ENCODE measurements at regions not wholly inside any gene's neighbourhood (a gene's known extent, or its start where the extent isn't known, plus 50 kb on each side); places are given as distances from the start of the nearest gene placed in this dataset.

DNA sequence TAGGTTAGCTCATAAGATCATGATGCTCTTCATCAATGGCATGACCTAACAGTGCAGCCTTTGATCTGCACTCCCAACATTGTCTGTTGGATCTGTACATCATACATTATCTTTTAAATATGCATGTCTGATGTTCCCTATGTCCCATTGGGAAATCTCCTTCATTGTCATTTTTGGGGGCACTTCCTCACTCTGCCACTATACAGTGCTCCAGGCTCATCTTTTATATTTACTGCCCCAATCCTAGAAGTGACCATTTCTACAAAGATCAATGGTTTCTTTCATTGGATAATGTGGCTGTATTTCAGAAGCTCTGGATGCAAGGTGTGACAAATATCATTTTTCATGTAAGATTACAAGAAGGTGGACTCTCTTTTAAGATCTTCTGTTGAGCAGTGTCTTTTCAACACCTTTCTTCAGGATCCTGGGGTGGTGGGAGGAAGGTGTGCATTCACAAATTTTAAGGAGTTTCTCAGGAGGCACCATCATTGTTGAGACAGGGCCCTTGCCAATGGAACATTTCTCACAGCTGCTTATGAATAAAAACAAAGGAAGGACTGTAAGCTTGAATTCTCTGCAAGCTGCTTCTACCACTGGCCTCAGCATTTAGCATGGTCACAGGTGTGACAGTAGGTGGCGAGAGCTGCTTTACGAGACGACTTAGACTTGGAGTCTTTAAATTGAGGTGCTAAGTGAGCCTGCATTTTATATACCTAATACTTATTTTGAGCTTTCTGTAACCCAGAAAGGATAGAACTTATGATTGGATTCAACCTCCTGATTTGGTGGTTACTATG lies 403.0 kb downstream of the LMO7 start:
- TF ChIP-seq CTCF (IDR thresholded peaks at IDR 0.05; ENCODE audit: extremely low read depth in 1 of 2, insufficient read depth in 1 of 2, low read depth in 1 of 2, low read length in 2 of 2) (no peak), JUN (IDR thresholded peaks at IDR 0.05; ENCODE audit: borderline replicate concordance, insufficient read depth, insufficient read length, low read depth) (no peak), POLR2A (IDR thresholded peaks at IDR 0.05; ENCODE audit: low read depth, low read length) (no peak), POLR2AphosphoS5 (IDR thresholded peaks at IDR 0.05; ENCODE audit: insufficient read depth, low read depth, low read length) (no peak)
- TF ChIP-seq, protein P1, sequence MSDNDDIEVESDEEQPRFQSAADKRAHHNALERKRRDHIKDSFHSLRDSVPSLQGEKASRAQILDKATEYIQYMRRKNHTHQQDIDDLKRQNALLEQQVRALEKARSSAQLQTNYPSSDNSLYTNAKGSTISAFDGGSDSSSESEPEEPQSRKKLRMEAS (IDR thresholded peaks at IDR 0.05; ENCODE audit: insufficient read depth, insufficient read length): no peak

Measured in endothelial cell of umbilical vein (primary cell).